HEK293 (cell line): ENCODE measurements at regions not wholly inside any gene's neighbourhood (a gene's known extent, or its start where the extent isn't known, plus 50 kb on each side); places are given as distances from the start of the nearest gene placed in this dataset.
A peak's percentile ranks its signal among the peaks of the same experiment; 100 is the strongest.

ENCODE experiments used
- CTCF ChIA-PET: fragments of 350-600 bp; formaldehyde crosslinking; extraction: SDS; loops from one replicate; lab custom pipeline; 2021; ENCODE audit warnings: antibody characterized with exemption; lab: Yijun Ruan, JAX
- POLR2A ChIA-PET: fragments of 300-600 bp; formaldehyde crosslinking; extraction: SDS; loops from one replicate; lab custom pipeline; 2020; ENCODE audit warnings: antibody characterized with exemption, inconsistent platforms; lab: Yijun Ruan, JAX
- H3K27ac ChIP-seq: fragments of 200-500 bp; sonication (Bioruptor generic); 2 replicates; pipeline ENCODE4 v1.5.1; 2014; ENCODE audit warnings: low read depth, low read length, control low read depth, inconsistent platforms; ENCODE audit errors: extremely low read depth
- H3K36me3 ChIP-seq, 2 experiments: fragments of 200-500 bp in 1 of 2; sonication (Bioruptor generic) in 1 of 2; 1 replicate in 1 of 2; 2 replicates in 1 of 2; pipeline ENCODE4 v1.5.1; 2014 to 2017; ENCODE audit warnings: inconsistent platforms in 2 of 2, low read length in 2 of 2; ENCODE audit not compliant: control insufficient read depth in 2 of 2, insufficient read depth in 1 of 2
- H3K4me1 ChIP-seq: fragments of 200-500 bp; sonication (Bioruptor generic); 2 replicates; pipeline ENCODE4 v1.5.1; 2014; ENCODE audit warnings: mild to moderate bottlenecking, low read length, inconsistent platforms; ENCODE audit not compliant: control insufficient read depth, insufficient read depth
- H3K4me3 ChIP-seq: 2 replicates; pipeline ENCODE4 v1.5.1; 2011; ENCODE audit warnings: low read depth, mild to moderate bottlenecking, control low read depth, low read length, moderate library complexity
- H3K9me3 ChIP-seq: fragments of 200-500 bp; sonication (Bioruptor generic); 2 replicates; pipeline ENCODE4 v1.5.1; 2014; ENCODE audit warnings: low read depth, low read length, inconsistent platforms; ENCODE audit not compliant: control insufficient read depth, insufficient read depth
- BCL11A ChIP-seq: fragments of 450-650 bp; formaldehyde crosslinking; IDR thresholded peaks from 2 replicates; pipeline ENCODE4 v1.5.1; 2016; ENCODE audit warnings: low read depth, missing biosample characterization, missing genetic modification characterization
- GLIS1 ChIP-seq: fragments of 450-650 bp; formaldehyde crosslinking; IDR thresholded peaks from 2 replicates; pipeline ENCODE4 v1.5.1; 2016; ENCODE audit warnings: missing biosample characterization, missing genetic modification characterization
- IKZF3 ChIP-seq: fragments of 450-650 bp; IDR thresholded peaks from 2 replicates; pipeline ENCODE4 v1.5.0; 2018; ENCODE audit warnings: missing biosample characterization, mild to moderate bottlenecking, missing genetic modification characterization, moderate library complexity
- KLF1 ChIP-seq: fragments of 450-650 bp; formaldehyde crosslinking; IDR thresholded peaks from 2 replicates; pipeline ENCODE4 v1.5.1; 2016; ENCODE audit warnings: missing biosample characterization, missing genetic modification characterization
- KLF8 ChIP-seq: fragments of 450-650 bp; formaldehyde crosslinking; IDR thresholded peaks from 2 replicates; pipeline ENCODE4 v1.5.1; 2016; ENCODE audit warnings: missing biosample characterization, missing genetic modification characterization
- MYNN ChIP-seq: fragments of 450-650 bp; formaldehyde crosslinking; IDR thresholded peaks from 2 replicates; pipeline ENCODE4 v1.5.1; 2016; ENCODE audit warnings: missing biosample characterization, missing genetic modification characterization, borderline replicate concordance
- SP7 ChIP-seq: fragments of 450-650 bp; formaldehyde crosslinking; IDR thresholded peaks from 2 replicates; pipeline ENCODE4 v1.5.1; 2016; ENCODE audit warnings: missing biosample characterization, missing genetic modification characterization
- TSHZ1 ChIP-seq: fragments of 450-650 bp; formaldehyde crosslinking; IDR thresholded peaks from 2 replicates; pipeline ENCODE4 v1.5.1; 2016; ENCODE audit warnings: missing biosample characterization, missing genetic modification characterization, borderline replicate concordance
- ZFP37 ChIP-seq: fragments of 450-650 bp; formaldehyde crosslinking; IDR thresholded peaks from 2 replicates; pipeline ENCODE4 v1.5.1; 2016; ENCODE audit warnings: missing biosample characterization, missing genetic modification characterization
- ZIC2 ChIP-seq: fragments of 450-650 bp; formaldehyde crosslinking; IDR thresholded peaks from 2 replicates; pipeline ENCODE4 v1.5.1; 2016; ENCODE audit warnings: missing biosample characterization, missing genetic modification characterization
- ZNF335 ChIP-seq: fragments of 450-650 bp; formaldehyde crosslinking; conservative IDR thresholded peaks from 2 replicates; pipeline ENCODE4 v1.5.1; 2016; ENCODE audit warnings: missing biosample characterization, missing genetic modification characterization
- ZNF37A ChIP-seq: fragments of 450-650 bp; IDR thresholded peaks from 2 replicates; pipeline ENCODE4 v1.5.1; 2018; ENCODE audit warnings: missing biosample characterization, missing genetic modification characterization
- ZNF449 ChIP-seq: fragments of 450-650 bp; formaldehyde crosslinking; IDR thresholded peaks from 2 replicates; pipeline ENCODE4 v1.5.1; 2017; ENCODE audit warnings: missing biosample characterization, mild to moderate bottlenecking, missing genetic modification characterization, moderate library complexity
- ZNF776 ChIP-seq: fragments of 450-650 bp; formaldehyde crosslinking; IDR thresholded peaks from 2 replicates; pipeline ENCODE4 v1.5.0; 2017; ENCODE audit warnings: missing biosample characterization, missing genetic modification characterization, borderline replicate concordance
- ZNF830 ChIP-seq: fragments of 450-650 bp; IDR thresholded peaks from 2 replicates; pipeline ENCODE4 v1.5.0; 2018; ENCODE audit warnings: missing biosample characterization, missing genetic modification characterization, low read depth, mild to moderate bottlenecking, moderate library complexity
- ZSCAN5A ChIP-seq: fragments of 450-650 bp; formaldehyde crosslinking; IDR thresholded peaks from 2 replicates; pipeline ENCODE4 v1.5.1; 2016; ENCODE audit warnings: missing biosample characterization, missing genetic modification characterization

GRCh38 chr18:51621864-51622160 is 424.3 kb upstream of the MEX3C start:
- H3K27ac ChIP-seq, result no peak overlapping the region
- H3K4me3 ChIP-seq, result no peak overlapping the region
- ChIA-PET CTCF (interaction anchor here (0.6 to 2.9 kb wide), 29 partner anchors 9 to 1531 kb away, joined by 3 to 35 read pairs (median 4); no protein-coding TSS in a partner anchor), POLR2A (no interaction called here)
- H3K4me1 ChIP-seq, result no peaks in the 10 kb centered on the region
- H3K9me3 ChIP-seq, result no peaks in the 10 kb centered on the region
- TF ChIP-seq TSHZ1 (tag by site-specific recombination) (no peak), ZNF335 (no peak), ZSCAN5A (tag by site-specific recombination) (no peak), BCL11A (no peak), ZNF776 (tag by site-specific recombination) (no peak), KLF1 (tag by site-specific recombination) (no peak), ZNF830 (tag by site-specific recombination) (no peak), IKZF3 (tag by site-specific recombination) (no peak), MYNN (tag by site-specific recombination) (no peak)
- H3K36me3 ChIP-seq, result no peaks in the 10 kb centered on the region

- H3K27ac ChIP-seq, result no peak overlapping the region
- ChIA-PET CTCF (interaction anchor here (0.6 to 1.1 kb wide), 4 partner anchors 381 to 1529 kb away, joined by 3 to 5 read pairs (median 3); no protein-coding TSS in a partner anchor), POLR2A (no interaction called here)
- H3K9me3 ChIP-seq, result no peaks in the 10 kb centered on the region
- TF ChIP-seq SP7 (tag by site-specific recombination) (no peak), ZFP37 (tag by site-specific recombination) (no peak), GLIS1 (tag by site-specific recombination) (peak; percentile 70), ZIC2 (peak; percentile 33; the same call in 1 of the 2 replicates), KLF8 (tag by site-specific recombination) (no peak)
- H3K36me3 ChIP-seq, result no peaks in the 10 kb centered on the region
- no peaks in the 10 kb centered on the region for H3K4me1 ChIP-seq
- H3K4me3 ChIP-seq, result no peak overlapping the region
These were observed 425.2 kb upstream of the MEX3C start for GRCh38 chr18:51622702-51623101.

GRCh38 chr18:51623653-51624052 is 426.2 kb upstream of the MEX3C start:
- Histone ChIP-seq H3K27ac (no peak overlapping the region), H3K4me1 (no peaks in the 10 kb centered on the region), H3K36me3 (no peaks in the 10 kb centered on the region), H3K4me3 (no peak overlapping the region), H3K9me3 (no peaks in the 10 kb centered on the region)
- POLR2A ChIA-PET, result no interaction called here
- CTCF ChIA-PET, result interaction anchor here (0.6 kb wide), 2 partner anchors 9 to 1325 kb away, joined by 3 read pairs; no protein-coding TSS in a partner anchor
- TF ChIP-seq ZNF449 (tag by site-specific recombination) (no peak), ZNF37A (tag by site-specific recombination) (no peak), ZNF335 (no peak)
- TF ChIP-seq, all 188 proteins: peak for 0
